ENCODE measurements at regions not wholly inside any gene's neighbourhood (a gene's known extent, or its start where the extent isn't known, plus 50 kb on each side); places are given as distances from the start of the nearest gene placed in this dataset.

DNA sequence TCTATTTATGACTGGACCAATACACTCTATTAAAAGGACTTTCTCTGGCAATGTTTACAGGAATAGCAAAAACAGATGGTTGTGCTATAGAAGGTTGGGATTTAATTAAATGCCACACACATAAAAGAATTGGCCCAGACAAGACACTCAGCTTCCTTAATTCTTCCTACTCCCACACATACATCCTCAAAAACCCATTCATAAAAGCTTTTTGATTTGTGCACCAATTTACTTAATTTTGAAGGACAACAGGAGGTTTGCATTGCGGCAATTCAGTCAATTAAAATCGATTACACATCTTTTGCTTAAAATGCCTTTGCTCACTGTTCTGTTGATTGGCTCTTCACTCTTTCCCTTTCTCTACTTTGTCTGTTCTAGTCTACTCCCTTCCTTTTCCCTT lies 317.1 kb downstream of the CBLL2 start:
- CTCF ChIA-PET = no interaction called here
- no peaks in the 10 kb centered on the region for H4K20me1 ChIP-seq (ENCODE audit: control insufficient read depth, insufficient read depth)
- no peak overlapping the region for H3K27ac ChIP-seq (ENCODE audit: control insufficient read depth, insufficient read depth)
- DNase-seq (ENCODE audit: low read depth, low spot score) = no peak
- RAD21 ChIA-PET (ENCODE audit: unreplicated experiment) = no interaction called here
- H3K4me2 ChIP-seq (ENCODE audit: control insufficient read depth, insufficient read depth) = no peak overlapping the region
- 60% methylated on average over 2 of the region's 2 CpGs for WGBS (ENCODE audit: insufficient coverage, insufficient replicate concordance, low lambda C conversion rate, missing lambda C conversion rate)
- no peaks in the 10 kb centered on the region for H3K36me3 ChIP-seq (ENCODE audit: control insufficient read depth in 2 of 2, insufficient read depth in 2 of 2, low read length in 1 of 2)
- no peaks in the 10 kb centered on the region for H3K9me3 ChIP-seq (replicated peaks; ENCODE audit: control insufficient read depth, insufficient read depth, low read length)
- intact Hi-C loops (cut with micrococcal nuclease; ENCODE audit: unreplicated experiment) (no loop called here), in situ Hi-C loops (cut with MboI) (no loop called here)
- no peak overlapping the region for H2AFZ ChIP-seq (ENCODE audit: control insufficient read depth, low read depth, low read length)
- no peaks in the 10 kb centered on the region for H3K4me1 ChIP-seq (ENCODE audit: control insufficient read depth, insufficient read depth, low read length)
- H3K4me3 ChIP-seq = no peak overlapping the region
- no TSS peak for BruUV-seq (replicated peaks)
- SMC1A ChIA-PET (ENCODE audit: uncharacterized antibody, unreplicated experiment) = interaction anchor here (1.0 kb wide), 1 partner anchor 12 kb away, joined by 3 read pairs; no protein-coding TSS in a partner anchor
- H3K27me3 ChIP-seq (replicated peaks in 1 of 2; ENCODE audit: control insufficient read depth in 2 of 2, insufficient read depth in 2 of 2, low read length in 1 of 2) = no peaks in the 10 kb centered on the region
- H3K9ac ChIP-seq (ENCODE audit: control insufficient read depth, insufficient read depth, low read length) = no peak overlapping the region
- ATAC-seq = no peak
- no peaks in the 10 kb centered on the region for H3K79me2 ChIP-seq (ENCODE audit: control insufficient read depth, insufficient read depth, low read length)
- POLR2A ChIA-PET = no interaction called here
- FAIRE-seq = no peak
- TF ChIP-seq ZNF24 (IDR thresholded peaks at IDR 0.05) = no peak
- no peak for TF ChIP-seq GABPA (IDR thresholded peaks at IDR 0.05; ENCODE audit: low read depth)
- no peak for TF ChIP-seq EGR1 (IDR thresholded peaks at IDR 0.05; ENCODE audit: borderline replicate concordance in 1 of 2, low read depth in 2 of 2, low read length in 2 of 2)
- TF ChIP-seq TARDBP (IDR thresholded peaks at IDR 0.05; ENCODE audit: borderline replicate concordance) = no peak
- TF ChIP-seq TBL1XR1 (IDR thresholded peaks at IDR 0.05; ENCODE audit: low read depth, low read length) = no peak
- TF ChIP-seq MAX (IDR thresholded peaks at IDR 0.05; ENCODE audit: low read depth, low read length) = no peak
- no peak for TF ChIP-seq SUZ12 (IDR thresholded peaks at IDR 0.05; ENCODE audit: unreplicated experiment)
- no peak for TF ChIP-seq ZBTB40 (IDR thresholded peaks at IDR 0.05; ENCODE audit: borderline replicate concordance)
- TF ChIP-seq RUNX3 (IDR thresholded peaks at IDR 0.05; ENCODE audit: low read length) = no peak
- TF ChIP-seq HDAC6 (IDR thresholded peaks at IDR 0.05; ENCODE audit: unreplicated experiment) = no peak
- no peak for TF ChIP-seq SMAD1 (IDR thresholded peaks at IDR 0.05; ENCODE audit: low read depth, partially characterized antibody)
- no peak for TF ChIP-seq SRF (IDR thresholded peaks at IDR 0.05; ENCODE audit: low read depth in 2 of 2, low read length in 2 of 2)
- no peak for TF ChIP-seq ASH2L (IDR thresholded peaks at IDR 0.05; ENCODE audit: borderline replicate concordance, low read depth)
- TF ChIP-seq, protein P1, sequence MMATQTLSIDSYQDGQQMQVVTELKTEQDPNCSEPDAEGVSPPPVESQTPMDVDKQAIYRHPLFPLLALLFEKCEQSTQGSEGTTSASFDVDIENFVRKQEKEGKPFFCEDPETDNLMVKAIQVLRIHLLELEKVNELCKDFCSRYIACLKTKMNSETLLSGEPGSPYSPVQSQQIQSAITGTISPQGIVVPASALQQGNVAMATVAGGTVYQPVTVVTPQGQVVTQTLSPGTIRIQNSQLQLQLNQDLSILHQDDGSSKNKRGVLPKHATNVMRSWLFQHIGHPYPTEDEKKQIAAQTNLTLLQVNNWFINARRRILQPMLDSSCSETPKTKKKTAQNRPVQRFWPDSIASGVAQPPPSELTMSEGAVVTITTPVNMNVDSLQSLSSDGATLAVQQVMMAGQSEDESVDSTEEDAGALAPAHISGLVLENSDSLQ (IDR thresholded peaks at IDR 0.05) = no peak
- TF ChIP-seq ZNF622 (IDR thresholded peaks at IDR 0.05) = no peak
- no peak for TF ChIP-seq TCF7 (IDR thresholded peaks at IDR 0.05; ENCODE audit: borderline replicate concordance)
- TF ChIP-seq HDAC2 (IDR thresholded peaks at IDR 0.05) = no peak
- TF ChIP-seq, protein P2, sequence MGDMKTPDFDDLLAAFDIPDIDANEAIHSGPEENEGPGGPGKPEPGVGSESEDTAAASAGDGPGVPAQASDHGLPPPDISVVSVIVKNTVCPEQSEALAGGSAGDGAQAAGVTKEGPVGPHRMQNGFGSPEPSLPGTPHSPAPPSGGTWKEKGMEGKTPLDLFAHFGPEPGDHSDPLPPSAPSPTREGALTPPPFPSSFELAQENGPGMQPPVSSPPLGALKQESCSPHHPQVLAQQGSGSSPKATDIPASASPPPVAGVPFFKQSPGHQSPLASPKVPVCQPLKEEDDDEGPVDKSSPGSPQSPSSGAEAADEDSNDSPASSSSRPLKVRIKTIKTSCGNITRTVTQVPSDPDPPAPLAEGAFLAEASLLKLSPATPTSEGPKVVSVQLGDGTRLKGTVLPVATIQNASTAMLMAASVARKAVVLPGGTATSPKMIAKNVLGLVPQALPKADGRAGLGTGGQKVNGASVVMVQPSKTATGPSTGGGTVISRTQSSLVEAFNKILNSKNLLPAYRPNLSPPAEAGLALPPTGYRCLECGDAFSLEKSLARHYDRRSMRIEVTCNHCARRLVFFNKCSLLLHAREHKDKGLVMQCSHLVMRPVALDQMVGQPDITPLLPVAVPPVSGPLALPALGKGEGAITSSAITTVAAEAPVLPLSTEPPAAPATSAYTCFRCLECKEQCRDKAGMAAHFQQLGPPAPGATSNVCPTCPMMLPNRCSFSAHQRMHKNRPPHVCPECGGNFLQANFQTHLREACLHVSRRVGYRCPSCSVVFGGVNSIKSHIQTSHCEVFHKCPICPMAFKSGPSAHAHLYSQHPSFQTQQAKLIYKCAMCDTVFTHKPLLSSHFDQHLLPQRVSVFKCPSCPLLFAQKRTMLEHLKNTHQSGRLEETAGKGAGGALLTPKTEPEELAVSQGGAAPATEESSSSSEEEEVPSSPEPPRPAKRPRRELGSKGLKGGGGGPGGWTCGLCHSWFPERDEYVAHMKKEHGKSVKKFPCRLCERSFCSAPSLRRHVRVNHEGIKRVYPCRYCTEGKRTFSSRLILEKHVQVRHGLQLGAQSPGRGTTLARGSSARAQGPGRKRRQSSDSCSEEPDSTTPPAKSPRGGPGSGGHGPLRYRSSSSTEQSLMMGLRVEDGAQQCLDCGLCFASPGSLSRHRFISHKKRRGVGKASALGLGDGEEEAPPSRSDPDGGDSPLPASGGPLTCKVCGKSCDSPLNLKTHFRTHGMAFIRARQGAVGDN (IDR thresholded peaks at IDR 0.05) = no peak
